ENCODE measurements at regions not wholly inside any gene's neighbourhood (a gene's known extent, or its start where the extent isn't known, plus 50 kb on each side); places are given as distances from the start of the nearest gene placed in this dataset.

- TF ChIP-seq, protein P1, sequence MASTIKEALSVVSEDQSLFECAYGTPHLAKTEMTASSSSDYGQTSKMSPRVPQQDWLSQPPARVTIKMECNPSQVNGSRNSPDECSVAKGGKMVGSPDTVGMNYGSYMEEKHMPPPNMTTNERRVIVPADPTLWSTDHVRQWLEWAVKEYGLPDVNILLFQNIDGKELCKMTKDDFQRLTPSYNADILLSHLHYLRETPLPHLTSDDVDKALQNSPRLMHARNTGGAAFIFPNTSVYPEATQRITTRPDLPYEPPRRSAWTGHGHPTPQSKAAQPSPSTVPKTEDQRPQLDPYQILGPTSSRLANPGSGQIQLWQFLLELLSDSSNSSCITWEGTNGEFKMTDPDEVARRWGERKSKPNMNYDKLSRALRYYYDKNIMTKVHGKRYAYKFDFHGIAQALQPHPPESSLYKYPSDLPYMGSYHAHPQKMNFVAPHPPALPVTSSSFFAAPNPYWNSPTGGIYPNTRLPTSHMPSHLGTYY (CRISPR knock-in tag; IDR thresholded peaks at IDR 0.05) = no peak
- TF ChIP-seq, protein P2, sequence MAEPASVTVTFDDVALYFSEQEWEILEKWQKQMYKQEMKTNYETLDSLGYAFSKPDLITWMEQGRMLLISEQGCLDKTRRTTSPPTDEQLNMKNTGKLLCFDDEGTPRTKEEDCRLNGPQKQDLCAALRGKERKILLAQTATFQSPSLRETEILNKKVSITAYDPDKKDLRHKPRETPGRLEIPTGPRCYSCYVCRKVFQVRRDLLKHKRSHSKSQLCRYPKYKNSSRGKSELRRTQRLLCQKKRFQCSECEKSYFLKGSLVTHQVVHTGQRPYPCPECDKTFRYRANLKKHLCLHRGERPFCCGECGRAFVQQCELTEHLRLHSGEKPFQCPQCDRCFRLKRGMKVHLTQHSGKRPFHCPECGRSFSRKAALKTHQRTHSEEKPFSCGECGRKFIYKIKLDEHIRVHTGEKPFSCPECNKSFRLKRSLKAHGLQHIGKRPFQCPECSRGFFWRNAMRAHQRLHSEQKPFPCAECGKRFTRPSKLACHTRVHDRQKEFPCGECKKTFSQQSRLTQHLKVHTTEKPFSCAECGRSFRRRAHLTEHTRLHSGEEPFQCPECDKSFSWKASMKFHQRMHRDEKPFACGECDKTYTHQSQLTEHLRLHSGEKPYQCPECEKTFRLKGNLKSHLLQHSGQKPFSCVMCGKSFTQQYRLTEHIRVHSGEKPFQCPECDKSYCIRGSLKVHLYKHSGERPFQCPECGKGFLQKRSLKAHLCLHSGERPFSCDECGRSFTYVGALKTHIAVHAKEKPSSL (CRISPR knock-in tag; conservative IDR thresholded peaks at IDR 0.05) = no peak
- TF ChIP-seq MAX (CRISPR knock-in tag; IDR thresholded peaks at IDR 0.05) = peak; percentile 69
- no peak for TF ChIP-seq ZNF219 (CRISPR knock-in tag; IDR thresholded peaks at IDR 0.05; ENCODE audit: borderline replicate concordance)
- peak; percentile 50; the same call in 1 of the 2 replicates for TF ChIP-seq FOXP4 (CRISPR knock-in tag; IDR thresholded peaks at IDR 0.05)
- TF ChIP-seq FOXK1 (CRISPR knock-in tag; IDR thresholded peaks at IDR 0.05) = no peak; the same call in 1 of the 2 replicates
- 0 out of 2 replicates have a peak, but pooled peaks have one; percentile 24 for TF ChIP-seq ZNF396 (CRISPR knock-in tag; IDR thresholded peaks at IDR 0.05; ENCODE audit: borderline replicate concordance)
- TF ChIP-seq ZBTB21 (CRISPR knock-in tag; IDR thresholded peaks at IDR 0.05; ENCODE audit: borderline replicate concordance) = peak; percentile 60; the same call in 1 of the 2 replicates
- TF ChIP-seq ZNF423 (CRISPR knock-in tag; IDR thresholded peaks at IDR 0.05) = peak; percentile 69; the same call in 1 of the 2 replicates
- TF ChIP-seq CREB1 (CRISPR knock-in tag; IDR thresholded peaks at IDR 0.05) = no peak
- peak; percentile 57; the same call in 1 of the 2 replicates for TF ChIP-seq SP1 (CRISPR knock-in tag; conservative IDR thresholded peaks at IDR 0.05)
- TF ChIP-seq, protein P3, sequence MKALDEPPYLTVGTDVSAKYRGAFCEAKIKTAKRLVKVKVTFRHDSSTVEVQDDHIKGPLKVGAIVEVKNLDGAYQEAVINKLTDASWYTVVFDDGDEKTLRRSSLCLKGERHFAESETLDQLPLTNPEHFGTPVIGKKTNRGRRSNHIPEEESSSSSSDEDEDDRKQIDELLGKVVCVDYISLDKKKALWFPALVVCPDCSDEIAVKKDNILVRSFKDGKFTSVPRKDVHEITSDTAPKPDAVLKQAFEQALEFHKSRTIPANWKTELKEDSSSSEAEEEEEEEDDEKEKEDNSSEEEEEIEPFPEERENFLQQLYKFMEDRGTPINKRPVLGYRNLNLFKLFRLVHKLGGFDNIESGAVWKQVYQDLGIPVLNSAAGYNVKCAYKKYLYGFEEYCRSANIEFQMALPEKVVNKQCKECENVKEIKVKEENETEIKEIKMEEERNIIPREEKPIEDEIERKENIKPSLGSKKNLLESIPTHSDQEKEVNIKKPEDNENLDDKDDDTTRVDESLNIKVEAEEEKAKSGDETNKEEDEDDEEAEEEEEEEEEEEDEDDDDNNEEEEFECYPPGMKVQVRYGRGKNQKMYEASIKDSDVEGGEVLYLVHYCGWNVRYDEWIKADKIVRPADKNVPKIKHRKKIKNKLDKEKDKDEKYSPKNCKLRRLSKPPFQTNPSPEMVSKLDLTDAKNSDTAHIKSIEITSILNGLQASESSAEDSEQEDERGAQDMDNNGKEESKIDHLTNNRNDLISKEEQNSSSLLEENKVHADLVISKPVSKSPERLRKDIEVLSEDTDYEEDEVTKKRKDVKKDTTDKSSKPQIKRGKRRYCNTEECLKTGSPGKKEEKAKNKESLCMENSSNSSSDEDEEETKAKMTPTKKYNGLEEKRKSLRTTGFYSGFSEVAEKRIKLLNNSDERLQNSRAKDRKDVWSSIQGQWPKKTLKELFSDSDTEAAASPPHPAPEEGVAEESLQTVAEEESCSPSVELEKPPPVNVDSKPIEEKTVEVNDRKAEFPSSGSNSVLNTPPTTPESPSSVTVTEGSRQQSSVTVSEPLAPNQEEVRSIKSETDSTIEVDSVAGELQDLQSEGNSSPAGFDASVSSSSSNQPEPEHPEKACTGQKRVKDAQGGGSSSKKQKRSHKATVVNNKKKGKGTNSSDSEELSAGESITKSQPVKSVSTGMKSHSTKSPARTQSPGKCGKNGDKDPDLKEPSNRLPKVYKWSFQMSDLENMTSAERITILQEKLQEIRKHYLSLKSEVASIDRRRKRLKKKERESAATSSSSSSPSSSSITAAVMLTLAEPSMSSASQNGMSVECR (CRISPR knock-in tag; IDR thresholded peaks at IDR 0.05; ENCODE audit: borderline replicate concordance) = no peak
- TF ChIP-seq EMX1 (CRISPR knock-in tag; IDR thresholded peaks at IDR 0.05) = peak; percentile 73; the same call in 1 of the 2 replicates
- no peak for TF ChIP-seq E2F4 (CRISPR knock-in tag; IDR thresholded peaks at IDR 0.05; ENCODE audit: borderline replicate concordance, low read depth)
- no peak for TF ChIP-seq NR2C2 (CRISPR knock-in tag; IDR thresholded peaks at IDR 0.05)
- TF ChIP-seq NFE2L1 (CRISPR knock-in tag; IDR thresholded peaks at IDR 0.05) = peak; percentile 79; the same call in 1 of the 2 replicates
- TF ChIP-seq IRF1 (CRISPR knock-in tag; IDR thresholded peaks at IDR 0.05) = no peak
- TF ChIP-seq, protein P4, sequence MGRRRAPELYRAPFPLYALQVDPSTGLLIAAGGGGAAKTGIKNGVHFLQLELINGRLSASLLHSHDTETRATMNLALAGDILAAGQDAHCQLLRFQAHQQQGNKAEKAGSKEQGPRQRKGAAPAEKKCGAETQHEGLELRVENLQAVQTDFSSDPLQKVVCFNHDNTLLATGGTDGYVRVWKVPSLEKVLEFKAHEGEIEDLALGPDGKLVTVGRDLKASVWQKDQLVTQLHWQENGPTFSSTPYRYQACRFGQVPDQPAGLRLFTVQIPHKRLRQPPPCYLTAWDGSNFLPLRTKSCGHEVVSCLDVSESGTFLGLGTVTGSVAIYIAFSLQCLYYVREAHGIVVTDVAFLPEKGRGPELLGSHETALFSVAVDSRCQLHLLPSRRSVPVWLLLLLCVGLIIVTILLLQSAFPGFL (CRISPR knock-in tag; IDR thresholded peaks at IDR 0.05; ENCODE audit: borderline replicate concordance) = no peak
- no peak for TF ChIP-seq ELF4 (CRISPR knock-in tag; IDR thresholded peaks at IDR 0.05; ENCODE audit: low read depth)
- no peak for TF ChIP-seq ZNF671 (CRISPR knock-in tag; IDR thresholded peaks at IDR 0.05)
- no peak for TF ChIP-seq TCF7 (CRISPR knock-in tag; IDR thresholded peaks at IDR 0.05; ENCODE audit: low read depth)
- no peak for TF ChIP-seq E2F5 (CRISPR knock-in tag; IDR thresholded peaks at IDR 0.05)
- TF ChIP-seq, protein P5, sequence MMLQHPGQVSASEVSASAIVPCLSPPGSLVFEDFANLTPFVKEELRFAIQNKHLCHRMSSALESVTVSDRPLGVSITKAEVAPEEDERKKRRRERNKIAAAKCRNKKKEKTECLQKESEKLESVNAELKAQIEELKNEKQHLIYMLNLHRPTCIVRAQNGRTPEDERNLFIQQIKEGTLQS (CRISPR knock-in tag; conservative IDR thresholded peaks at IDR 0.05) = no peak
- no peak for TF ChIP-seq OVOL2 (CRISPR knock-in tag; IDR thresholded peaks at IDR 0.05; ENCODE audit: borderline replicate concordance)
- TF ChIP-seq GTF2I (CRISPR knock-in tag; conservative IDR thresholded peaks at IDR 0.05) = 0 out of 2 replicates have a peak, but pooled peaks have one; percentile 3
Measured at GRCh38 chr15:93477188-93477587, 388.2 kb upstream of the RGMA start (continued).
